ENCODE measurements at regions not wholly inside any gene's neighbourhood (a gene's known extent, or its start where the extent isn't known, plus 50 kb on each side); places are given as distances from the start of the nearest gene placed in this dataset.

DNA sequence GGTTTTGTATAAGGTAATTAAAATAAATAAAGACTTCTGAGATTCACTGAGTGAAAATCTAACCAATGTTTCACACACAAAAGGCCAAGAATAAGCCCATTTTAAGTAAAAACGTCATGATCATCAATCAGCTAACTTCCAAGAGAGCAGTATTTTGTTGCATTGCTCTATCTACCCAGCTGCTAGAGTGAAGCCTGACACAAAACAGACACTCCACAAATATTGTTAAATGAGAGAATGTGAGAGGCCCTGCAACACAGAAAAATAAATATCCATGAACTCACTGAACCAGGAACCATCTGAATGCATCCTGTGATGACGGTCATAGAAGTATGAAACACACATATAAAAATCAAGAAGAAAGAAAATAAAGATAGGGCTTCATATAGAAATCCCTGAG, 358.6 kb upstream of the TMTC1 start:
- ChIA-PET CTCF (no interaction called here), POLR2A (no interaction called here)
- Mint-ChIP-seq H3K27ac (no peak overlapping the region), H3K4me1 (ENCODE audit: low read depth) (no peaks in the 10 kb centered on the region), H3K9me3 (no peaks in the 10 kb centered on the region), H3K36me3 (no peaks in the 10 kb centered on the region), H3K27me3 (no peaks in the 10 kb centered on the region), H3K4me3 (no peak overlapping the region)
- intact Hi-C loops (cut with micrococcal nuclease) = no loop called here
- DNase-seq = no peak

DNA sequence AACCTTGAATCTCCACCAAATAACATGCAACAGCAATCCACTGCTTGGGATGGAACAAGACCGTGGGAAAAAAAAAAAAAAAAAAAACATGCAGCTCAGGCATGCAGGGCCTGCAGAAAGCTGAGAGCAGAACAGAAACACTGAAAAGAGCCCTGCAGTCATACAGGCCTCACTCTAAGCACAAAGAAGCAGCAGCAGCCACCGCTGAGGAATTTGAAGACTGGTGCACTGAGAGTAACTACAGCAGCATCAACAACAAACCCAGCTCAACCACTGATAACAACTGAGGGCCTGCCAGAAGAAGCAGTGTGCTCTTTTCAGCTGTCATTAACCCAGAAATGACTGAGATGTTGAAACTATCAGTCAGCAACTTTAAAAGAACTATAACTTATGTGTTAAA, 354.7 kb upstream of the TMTC1 start:
- Mint-ChIP-seq H3K36me3 (no peaks in the 10 kb centered on the region), H3K9me3 (no peaks in the 10 kb centered on the region), H3K27me3 (no peaks in the 10 kb centered on the region), H3K4me1 (ENCODE audit: low read depth) (no peaks in the 10 kb centered on the region), H3K4me3 (no peak overlapping the region), H3K27ac (no peak overlapping the region)
- intact Hi-C loops (cut with micrococcal nuclease) = no loop called here
- ChIA-PET CTCF (no interaction called here), POLR2A (no interaction called here)
- DNase-seq = no peak

GRCh38 chr12:30136696-30137095, 353.0 kb upstream of the TMTC1 start:
- no peaks in the 10 kb centered on the region for H3K27me3 Mint-ChIP-seq
- intact Hi-C loops (cut with micrococcal nuclease) = no loop called here
- H3K36me3 Mint-ChIP-seq = no peaks in the 10 kb centered on the region
- H3K9me3 Mint-ChIP-seq = peaks cover 5% of the 10 kb centered on the region
- H3K4me1 Mint-ChIP-seq (ENCODE audit: low read depth) = no peaks in the 10 kb centered on the region
- CTCF ChIA-PET = no interaction called here
- no peak for DNase-seq
- no peak overlapping the region for H3K4me3 Mint-ChIP-seq
- H3K27ac Mint-ChIP-seq = no peak overlapping the region
- POLR2A ChIA-PET = no interaction called here

GRCh38 chr12:30135776-30136175, 352.0 kb upstream of the TMTC1 start:
- no peak overlapping the region for H3K4me3 Mint-ChIP-seq
- H3K27me3 Mint-ChIP-seq = no peaks in the 10 kb centered on the region
- peaks cover 7% of the 10 kb centered on the region for H3K9me3 Mint-ChIP-seq
- DNase-seq = no peak
- H3K36me3 Mint-ChIP-seq = no peaks in the 10 kb centered on the region
- no peaks in the 10 kb centered on the region for H3K4me1 Mint-ChIP-seq (ENCODE audit: low read depth)
- intact Hi-C loops (cut with micrococcal nuclease) = no loop called here
- no peak overlapping the region for H3K27ac Mint-ChIP-seq
- CTCF ChIA-PET = no interaction called here
- POLR2A ChIA-PET = no interaction called here

DNA sequence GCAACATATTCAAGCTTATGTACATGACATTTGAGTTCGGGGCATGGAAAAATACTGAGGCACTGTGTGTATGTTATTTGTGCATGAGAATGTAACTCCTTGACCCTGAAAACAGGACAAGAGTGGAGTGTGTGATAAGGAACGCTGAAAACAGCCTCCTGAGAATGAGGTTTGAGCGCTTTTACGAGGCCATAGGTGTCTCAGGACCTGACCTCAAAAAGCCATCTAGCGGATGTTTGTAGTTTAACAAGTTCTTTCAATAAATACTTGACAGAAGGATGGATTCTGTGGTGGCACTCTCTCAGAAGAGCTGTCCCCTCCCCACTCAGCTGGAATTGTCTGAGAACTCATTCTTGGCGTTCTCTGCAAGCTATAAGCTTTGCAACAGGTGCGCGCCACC, 350.5 kb upstream of the TMTC1 start:
- CTCF ChIA-PET = no interaction called here
- no peaks in the 10 kb centered on the region for H3K36me3 Mint-ChIP-seq
- POLR2A ChIA-PET = no interaction called here
- no peak overlapping the region for H3K27ac Mint-ChIP-seq
- no peak overlapping the region for H3K4me3 Mint-ChIP-seq
- H3K9me3 Mint-ChIP-seq = peaks cover 7% of the 10 kb centered on the region
- no peaks in the 10 kb centered on the region for H3K4me1 Mint-ChIP-seq (ENCODE audit: low read depth)
- H3K27me3 Mint-ChIP-seq = no peaks in the 10 kb centered on the region
- intact Hi-C loops (cut with micrococcal nuclease) = no loop called here
- no peak for DNase-seq

GRCh38 chr12:30126944-30127343, 343.2 kb upstream of the TMTC1 start:
- intact Hi-C loops (cut with micrococcal nuclease) = no loop called here
- Mint-ChIP-seq H3K36me3 (no peaks in the 10 kb centered on the region), H3K4me1 (ENCODE audit: low read depth) (no peaks in the 10 kb centered on the region), H3K27ac (no peak overlapping the region), H3K27me3 (no peaks in the 10 kb centered on the region), H3K4me3 (no peak overlapping the region), H3K9me3 (peaks cover 9% of the 10 kb centered on the region)
- CTCF ChIA-PET = no interaction called here
- POLR2A ChIA-PET = no interaction called here
- no peak for DNase-seq

- Mint-ChIP-seq H3K4me3 (no peak overlapping the region), H3K4me1 (ENCODE audit: low read depth) (no peaks in the 10 kb centered on the region), H3K9me3 (peaks cover 2% of the 10 kb centered on the region), H3K36me3 (no peaks in the 10 kb centered on the region), H3K27ac (no peak overlapping the region), H3K27me3 (no peaks in the 10 kb centered on the region)
- ChIA-PET POLR2A (no interaction called here), CTCF (no interaction called here)
- intact Hi-C loops (cut with micrococcal nuclease) = no loop called here
- DNase-seq = no peak
Measured at GRCh38 chr12:30120522-30120921, 336.8 kb upstream of the TMTC1 start.

GRCh38 chr12:30117483-30117882, 333.7 kb upstream of the TMTC1 start:
- POLR2A ChIA-PET = no interaction called here
- no peak overlapping the region for H3K27ac Mint-ChIP-seq
- peaks cover 2% of the 10 kb centered on the region for H3K9me3 Mint-ChIP-seq
- no peaks in the 10 kb centered on the region for H3K4me1 Mint-ChIP-seq (ENCODE audit: low read depth)
- CTCF ChIA-PET = no interaction called here
- no peak for DNase-seq
- intact Hi-C loops (cut with micrococcal nuclease) = no loop called here
- no peak overlapping the region for H3K4me3 Mint-ChIP-seq
- H3K36me3 Mint-ChIP-seq = no peaks in the 10 kb centered on the region
- no peaks in the 10 kb centered on the region for H3K27me3 Mint-ChIP-seq

DNA sequence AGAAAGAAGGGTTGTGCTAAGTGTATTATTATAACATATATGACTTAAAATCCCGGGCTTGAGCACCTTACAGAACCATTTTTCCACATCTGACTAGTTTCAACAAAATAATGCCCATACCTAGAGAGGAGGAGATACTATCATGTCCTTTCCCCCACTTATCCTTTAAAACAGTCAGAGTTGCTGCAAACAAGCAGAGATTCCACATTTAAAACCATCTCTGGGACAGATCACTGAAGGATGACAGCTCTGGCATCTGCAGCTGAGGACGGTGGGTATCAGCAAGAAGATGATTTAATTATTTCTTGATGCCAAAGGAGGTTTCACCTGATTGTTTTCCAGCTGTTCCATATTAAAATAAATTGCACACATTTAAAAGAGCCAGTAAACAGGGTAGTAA, 328.0 kb upstream of the TMTC1 start:
- Mint-ChIP-seq H3K4me3 (no peak overlapping the region), H3K27me3 (no peaks in the 10 kb centered on the region), H3K9me3 (peaks cover 10% of the 10 kb centered on the region), H3K36me3 (no peaks in the 10 kb centered on the region), H3K27ac (no peak overlapping the region), H3K4me1 (ENCODE audit: low read depth) (no peaks in the 10 kb centered on the region)
- intact Hi-C loops (cut with micrococcal nuclease) = no loop called here
- ChIA-PET CTCF (no interaction called here), POLR2A (no interaction called here)
- no peak for DNase-seq

GRCh38 chr12:30110958-30111586, 327.3 kb upstream of the TMTC1 start:
- no peak overlapping the region for H3K4me3 Mint-ChIP-seq
- ChIA-PET CTCF (no interaction called here), POLR2A (no interaction called here)
- DNase-seq = no peak
- no peaks in the 10 kb centered on the region for H3K36me3 Mint-ChIP-seq
- no peak overlapping the region for H3K27ac Mint-ChIP-seq
- intact Hi-C loops (cut with micrococcal nuclease) = no loop called here
- no peaks in the 10 kb centered on the region for H3K4me1 Mint-ChIP-seq (ENCODE audit: low read depth)
- no peaks in the 10 kb centered on the region for H3K27me3 Mint-ChIP-seq
- H3K9me3 Mint-ChIP-seq = peaks cover 10% of the 10 kb centered on the region

DNA sequence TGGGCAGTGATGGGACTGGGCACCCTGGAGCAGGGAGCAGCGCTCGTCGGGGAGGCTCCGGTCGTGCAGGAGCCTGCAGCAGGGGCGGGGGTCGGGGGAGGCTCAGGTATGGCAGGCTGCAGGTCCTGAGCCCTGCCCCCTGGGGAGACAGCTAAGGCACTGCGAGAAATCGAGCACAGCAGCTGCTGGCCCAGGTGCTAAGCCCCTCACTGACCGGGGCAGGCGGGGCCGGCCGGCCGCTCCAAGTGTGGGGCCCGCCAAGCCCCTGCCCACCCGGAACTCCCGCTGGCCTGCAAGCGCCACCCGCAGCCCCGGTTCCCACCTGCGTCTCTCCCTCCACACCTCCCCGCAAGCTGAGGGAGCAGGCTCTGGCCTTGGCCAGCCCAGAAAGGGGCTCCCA, 326.8 kb upstream of the TMTC1 start:
- H3K36me3 Mint-ChIP-seq = no peaks in the 10 kb centered on the region
- no peak overlapping the region for H3K27ac Mint-ChIP-seq
- ChIA-PET POLR2A (no interaction called here), CTCF (no interaction called here)
- intact Hi-C loops (cut with micrococcal nuclease) = no loop called here
- no peak for DNase-seq
- H3K4me1 Mint-ChIP-seq (ENCODE audit: low read depth) = no peaks in the 10 kb centered on the region
- H3K9me3 Mint-ChIP-seq = peaks cover 10% of the 10 kb centered on the region
- H3K27me3 Mint-ChIP-seq = no peaks in the 10 kb centered on the region
- H3K4me3 Mint-ChIP-seq = no peak overlapping the region

- no peak overlapping the region for H3K4me3 Mint-ChIP-seq
- no peaks in the 10 kb centered on the region for H3K4me1 Mint-ChIP-seq (ENCODE audit: low read depth)
- DNase-seq = no peak
- POLR2A ChIA-PET = no interaction called here
- peaks cover 10% of the 10 kb centered on the region for H3K9me3 Mint-ChIP-seq
- CTCF ChIA-PET = no interaction called here
- H3K27me3 Mint-ChIP-seq = no peaks in the 10 kb centered on the region
- no peaks in the 10 kb centered on the region for H3K36me3 Mint-ChIP-seq
- no peak overlapping the region for H3K27ac Mint-ChIP-seq
- intact Hi-C loops (cut with micrococcal nuclease) = no loop called here
Measured at GRCh38 chr12:30108666-30109065, 324.9 kb upstream of the TMTC1 start.

DNA sequence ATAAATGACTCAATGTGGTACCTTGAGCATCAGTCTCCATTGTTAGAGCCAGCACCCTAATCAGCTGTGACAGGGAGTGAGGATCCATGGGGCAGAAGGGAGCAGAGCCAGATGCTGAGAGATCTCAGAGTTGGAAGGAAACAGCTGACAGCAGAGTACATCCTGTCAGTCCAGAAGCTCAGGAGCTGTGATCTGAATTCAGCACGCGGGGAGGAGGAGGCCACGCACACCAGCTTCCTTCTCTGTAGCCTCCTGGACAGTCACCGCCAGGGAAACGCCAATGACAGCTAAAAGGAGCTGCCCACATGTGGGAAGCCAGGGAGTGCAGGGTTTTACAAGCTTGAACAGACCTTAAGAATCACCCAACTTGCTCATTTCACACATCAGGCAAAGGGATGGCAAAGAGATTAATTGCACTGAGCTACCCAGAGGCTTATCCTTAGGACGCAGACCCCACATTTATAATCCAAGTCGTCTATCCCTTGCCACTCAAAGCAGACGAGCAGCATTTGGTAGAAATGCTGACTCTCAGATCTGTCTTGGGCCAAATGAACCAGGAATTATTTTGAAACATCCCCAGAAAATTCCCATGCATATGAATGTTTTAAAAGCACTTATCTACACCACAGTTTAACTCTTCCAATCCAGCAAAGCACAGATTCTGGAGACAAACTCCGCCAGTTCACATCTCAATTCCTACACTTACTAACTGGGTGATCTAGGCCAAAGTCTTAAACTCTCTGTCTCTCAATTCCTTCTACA, 322.6 kb upstream of the TMTC1 start:
- no peaks in the 10 kb centered on the region for H3K36me3 Mint-ChIP-seq
- H3K9me3 Mint-ChIP-seq = peaks cover 10% of the 10 kb centered on the region
- no peak for DNase-seq
- no peaks in the 10 kb centered on the region for H3K27me3 Mint-ChIP-seq
- CTCF ChIA-PET = no interaction called here
- POLR2A ChIA-PET = no interaction called here
- H3K4me1 Mint-ChIP-seq (ENCODE audit: low read depth) = no peaks in the 10 kb centered on the region
- no peak overlapping the region for H3K27ac Mint-ChIP-seq
- no peak overlapping the region for H3K4me3 Mint-ChIP-seq
- intact Hi-C loops (cut with micrococcal nuclease) = no loop called here
